ENCODE measurements at regions not wholly inside any gene's neighbourhood (a gene's known extent, or its start where the extent isn't known, plus 50 kb on each side); places are given as distances from the start of the nearest gene placed in this dataset.
A peak's percentile ranks its signal among the peaks of the same experiment; 100 is the strongest.

- no peak for DNase-seq
These were observed 486.0 kb downstream of the MAFB start for GRCh38 chr20:40203032-40203431.

- DNase-seq, result no peak
These were observed 491.3 kb downstream of the MAFB start for GRCh38 chr20:40197691-40198090.

DNA sequence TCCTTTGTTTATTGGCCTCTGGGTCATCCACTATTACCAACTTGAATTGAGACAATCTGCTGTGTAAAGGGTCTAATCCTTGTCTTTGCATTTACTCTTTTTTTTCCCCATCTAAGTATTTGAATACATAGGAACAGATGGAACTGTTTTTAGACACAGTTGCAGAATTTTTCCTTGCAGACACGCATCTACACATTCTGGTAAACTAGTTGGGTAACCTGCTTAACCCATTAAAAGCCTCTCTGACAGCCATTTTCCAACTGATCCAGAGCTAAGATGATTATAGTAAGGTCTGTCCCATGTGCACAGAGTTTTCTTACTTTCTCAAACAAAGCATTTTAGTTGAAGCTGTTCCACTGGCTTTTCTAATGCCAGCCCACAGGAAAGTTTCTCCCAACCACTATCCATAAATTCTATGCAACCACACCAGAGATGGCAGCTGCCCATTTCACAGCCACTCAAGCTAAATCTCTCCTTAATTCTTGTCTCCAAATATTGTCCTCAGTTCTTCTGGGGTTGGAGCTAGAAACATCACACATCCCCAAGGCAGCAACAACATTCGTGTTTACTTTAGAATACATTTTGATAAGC, 492.1 kb downstream of the MAFB start:
- DNase-seq, result no peak

- DNase-seq, result no peak
These were observed 493.3 kb downstream of the MAFB start for GRCh38 chr20:40195742-40196141.

DNA sequence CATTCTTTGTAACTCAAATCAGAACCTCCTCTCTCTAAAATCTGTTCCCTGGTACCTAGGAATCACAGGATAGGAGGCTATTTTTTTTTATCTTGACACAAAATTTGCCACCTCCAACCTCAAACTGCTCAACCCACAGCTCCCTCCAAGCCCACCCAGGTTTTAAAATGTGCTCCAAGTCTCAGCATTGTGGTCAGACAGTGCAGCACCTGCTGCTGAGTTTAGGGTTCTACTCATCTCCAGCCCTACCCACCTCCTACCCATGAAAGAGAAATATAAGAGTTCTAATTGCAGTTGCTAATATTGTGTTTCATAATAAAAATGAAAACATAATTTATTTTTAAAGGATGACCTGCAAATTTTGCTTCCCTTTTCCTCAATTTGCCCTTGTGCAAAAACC, 496.5 kb downstream of the MAFB start:
- DNase-seq, result no peak

DNA sequence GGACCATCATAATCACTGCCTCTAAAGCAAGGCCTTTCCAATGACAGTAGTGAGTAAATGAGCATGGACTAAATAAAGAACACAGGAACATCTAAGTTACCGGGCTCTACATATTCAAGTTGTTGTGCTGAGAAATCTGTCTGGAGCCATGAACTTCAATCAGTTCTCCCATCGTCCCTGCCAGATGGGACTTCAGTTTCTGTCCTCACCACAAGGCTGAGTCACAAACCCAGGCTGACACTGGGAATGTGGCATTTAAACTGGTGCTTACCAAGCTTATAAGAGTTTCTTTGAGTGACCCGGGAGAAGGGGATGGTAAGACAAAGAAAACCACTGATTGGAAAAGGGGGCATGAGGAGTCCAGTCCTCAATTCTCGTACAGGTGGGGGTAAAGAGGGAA, 497.0 kb downstream of the MAFB start:
- DNase-seq, result no peak

DNA sequence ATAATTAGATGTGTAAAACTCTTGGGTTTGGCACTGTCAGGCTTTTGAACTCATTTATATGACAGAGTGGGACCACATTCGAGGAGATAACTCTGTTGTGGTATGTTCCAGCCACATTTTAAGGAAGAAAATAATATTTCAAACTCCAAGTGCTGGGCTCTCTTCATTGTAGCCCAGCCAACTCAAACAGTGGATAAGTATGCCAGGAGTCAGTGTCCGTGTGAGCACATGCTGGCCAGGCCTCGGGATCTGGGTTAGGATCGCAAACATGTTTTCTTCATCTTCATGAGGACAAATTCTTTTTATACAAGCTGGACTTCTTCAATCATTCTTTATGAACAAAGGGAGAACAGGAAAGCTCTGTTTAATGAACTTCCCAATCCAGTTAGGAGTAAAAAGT, 497.5 kb downstream of the MAFB start:
- DNase-seq, result no peak

DNA sequence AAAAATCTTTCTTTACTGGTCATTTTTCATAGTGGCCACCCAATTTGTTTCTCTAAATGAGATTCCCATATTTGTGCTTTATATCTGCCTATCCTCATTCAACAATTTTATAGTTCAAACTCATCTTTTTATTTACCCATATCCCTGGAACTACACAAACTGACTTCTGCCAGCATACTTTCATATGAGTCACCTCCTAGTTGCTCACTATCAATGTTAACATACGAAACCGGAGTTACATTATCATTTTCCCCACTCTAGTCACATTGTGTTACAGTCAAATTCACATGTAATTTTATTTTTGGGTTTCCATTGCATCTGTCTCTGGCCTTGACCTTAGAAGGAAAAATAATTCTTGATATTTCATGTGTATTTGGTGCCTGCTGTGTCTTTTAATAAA, 499.4 kb downstream of the MAFB start:
- no peak for DNase-seq

GRCh38 chr20:40188319-40188718, 500.7 kb downstream of the MAFB start:
- DNase-seq, result no peak

GRCh38 chr20:40186826-40187225, 502.2 kb downstream of the MAFB start:
- DNase-seq, result no peak

- no peak for DNase-seq
These were observed 507.4 kb downstream of the MAFB start for GRCh38 chr20:40181676-40182075.

GRCh38 chr20:40176098-40176841, 512.8 kb downstream of the MAFB start:
- DNase-seq, result no peak

DNA sequence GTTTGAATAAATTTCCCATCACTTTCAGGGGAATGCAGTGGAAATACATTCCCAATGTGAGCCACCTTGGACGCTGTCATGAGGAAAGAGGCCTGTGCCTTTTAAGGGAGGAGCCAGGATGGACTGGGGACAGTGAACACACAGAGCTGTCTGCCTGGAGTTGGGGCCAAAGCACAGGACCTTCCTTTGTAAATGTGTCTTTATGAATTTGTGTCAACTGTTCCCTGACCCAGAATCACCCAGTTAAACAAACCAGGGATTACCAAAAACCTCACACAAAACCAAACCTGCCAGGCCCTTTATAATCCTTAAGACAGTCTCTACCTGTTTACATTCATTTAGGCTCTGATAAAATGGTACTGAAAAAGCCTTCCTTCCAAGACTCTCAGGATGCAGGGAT, 513.7 kb downstream of the MAFB start:
- DNase-seq, result no peak

- DNase-seq, result no peak
These were observed 515.2 kb downstream of the MAFB start for GRCh38 chr20:40173872-40174271.

DNA sequence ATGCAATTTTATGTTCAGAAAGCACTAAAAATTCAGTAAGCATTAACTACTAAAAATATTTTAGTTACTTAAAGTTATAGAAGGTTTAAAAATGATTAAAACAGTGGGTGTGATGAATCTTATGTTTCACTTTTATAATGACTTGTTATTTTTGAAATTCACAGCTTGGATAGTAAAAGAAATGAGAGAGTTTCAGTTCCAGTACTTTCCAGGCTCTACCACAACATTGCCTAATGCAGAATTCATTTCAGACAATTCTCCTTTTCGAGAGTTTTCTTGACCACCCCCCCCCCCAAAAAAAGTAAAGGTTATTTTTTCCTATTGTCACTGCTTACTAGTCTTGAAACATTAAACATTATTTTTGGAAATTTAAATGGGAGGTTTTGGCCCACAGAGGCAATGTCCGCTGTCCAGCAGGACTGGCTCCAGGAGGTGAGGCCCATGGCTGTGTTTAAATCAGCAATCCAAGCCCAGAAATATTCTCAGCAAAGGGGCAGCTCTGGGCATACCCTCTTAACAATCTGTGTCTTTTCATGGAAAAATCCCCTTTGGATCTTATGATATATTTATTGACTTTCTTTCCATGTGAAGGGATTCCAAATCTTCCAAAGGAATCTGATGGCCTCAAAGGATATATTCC, 519.9 kb downstream of the MAFB start:
- no peak for DNase-seq

- no peak for DNase-seq
These were observed 527.6 kb downstream of the MAFB start for GRCh38 chr20:40161391-40161790.

DNA sequence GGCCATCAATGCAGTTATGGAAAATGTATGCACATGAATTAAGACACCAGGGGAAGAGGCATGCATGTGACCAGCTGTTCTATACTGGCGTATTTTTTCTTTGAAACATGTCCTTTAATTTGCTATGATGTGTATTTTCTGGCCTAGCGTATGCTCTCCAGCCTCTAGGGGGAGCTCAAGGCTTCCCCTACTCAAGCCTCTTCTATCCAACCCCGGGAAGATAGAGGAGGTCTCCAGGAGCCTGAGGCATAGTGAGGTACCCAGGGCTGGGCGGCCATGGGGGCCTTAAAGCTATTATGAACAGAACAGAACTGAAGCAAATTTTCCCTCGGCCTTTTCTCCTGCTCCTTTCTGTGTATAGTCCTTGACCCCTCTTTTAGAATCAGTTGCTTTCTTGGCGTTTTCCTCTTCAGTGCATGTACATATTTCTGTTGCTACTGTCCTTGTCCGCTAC, 528.9 kb downstream of the MAFB start:
- DNase-seq, result peak in 1 of 2 donors; percentile 8

GRCh38 chr20:40159276-40159675, 529.8 kb downstream of the MAFB start:
- no peak for DNase-seq

GRCh38 chr20:40156600-40157317, 532.3 kb downstream of the MAFB start:
- no peak for DNase-seq

DNA sequence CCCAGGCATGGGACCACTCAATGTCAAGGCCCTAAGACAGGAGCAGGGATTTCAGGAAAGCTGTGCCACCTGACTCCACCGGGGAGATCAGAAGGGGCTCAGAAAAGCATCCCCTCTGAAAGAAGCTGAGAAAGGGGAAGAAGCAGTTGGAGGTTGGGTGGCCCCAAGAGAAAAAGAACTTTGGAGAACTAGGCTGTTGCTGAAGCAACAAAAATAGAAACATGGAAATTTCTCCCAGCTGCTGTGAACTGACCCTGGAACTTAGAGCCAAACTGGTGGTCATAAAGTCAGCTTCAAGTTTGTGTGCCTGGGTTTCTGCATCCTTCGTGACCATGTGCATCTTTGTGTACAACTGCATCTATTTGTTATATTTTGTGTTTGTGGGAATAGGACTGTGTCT, 534.5 kb downstream of the MAFB start:
- no peak for DNase-seq

- no peak for DNase-seq
These were observed 540.1 kb downstream of the MAFB start for GRCh38 chr20:40148886-40149285.

DNA sequence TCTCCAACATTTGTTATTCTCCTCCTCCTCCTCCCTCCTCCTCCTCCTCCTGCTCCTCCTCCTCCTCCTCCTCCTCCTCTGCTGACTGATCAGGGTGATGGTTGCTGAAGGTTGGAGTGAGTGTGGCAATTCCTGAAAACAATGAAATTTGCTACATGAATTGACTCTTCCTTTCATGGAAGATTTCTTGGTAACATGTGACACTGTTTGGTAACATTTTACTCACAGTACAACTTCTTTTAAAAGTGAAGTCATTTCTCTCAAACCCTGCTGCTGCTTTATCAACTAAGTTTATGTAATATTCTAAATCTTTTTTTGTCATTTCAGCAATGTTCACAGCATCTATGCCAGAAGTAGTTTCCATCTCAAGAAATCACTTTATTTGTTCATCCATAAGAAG, 543.0 kb downstream of the MAFB start:
- no peak for DNase-seq

- DNase-seq, result no peak
These were observed 544.5 kb downstream of the MAFB start for GRCh38 chr20:40144581-40144980.

GRCh38 chr20:40134176-40134575, 554.9 kb downstream of the MAFB start:
- no peak for DNase-seq
